MG63 (cell line): ENCODE measurements at regions not wholly inside any gene's neighbourhood (a gene's known extent, or its start where the extent isn't known, plus 50 kb on each side); places are given as distances from the start of the nearest gene placed in this dataset.

ENCODE experiments used
- DNase-seq: peaks from one replicate; pipeline ENCODE4 v3.0.0-alpha.2; 2020
- H3K27me3 ChIP-seq: fragments of 250-450 bp; sonication (Bioruptor Pico); 2 replicates; pipeline ENCODE4 v1.5.1; 2020; ENCODE audit warnings: mild to moderate bottlenecking, moderate library complexity
- H3K36me3 ChIP-seq: fragments of 250-450 bp; sonication (Bioruptor Pico); 2 replicates; pipeline ENCODE4 v1.5.1; 2020; ENCODE audit warnings: mild to moderate bottlenecking, moderate library complexity
- H3K4me3 ChIP-seq: fragments of 250-450 bp; sonication (Bioruptor Pico); 2 replicates; pipeline ENCODE4 v1.5.1; 2020; ENCODE audit warnings: mild to moderate bottlenecking, moderate library complexity
- H3K9me3 ChIP-seq: fragments of 250-450 bp; sonication (Bioruptor Pico); 2 replicates; pipeline ENCODE4 v1.5.1; 2020; ENCODE audit warnings: mild to moderate bottlenecking, moderate library complexity

DNA sequence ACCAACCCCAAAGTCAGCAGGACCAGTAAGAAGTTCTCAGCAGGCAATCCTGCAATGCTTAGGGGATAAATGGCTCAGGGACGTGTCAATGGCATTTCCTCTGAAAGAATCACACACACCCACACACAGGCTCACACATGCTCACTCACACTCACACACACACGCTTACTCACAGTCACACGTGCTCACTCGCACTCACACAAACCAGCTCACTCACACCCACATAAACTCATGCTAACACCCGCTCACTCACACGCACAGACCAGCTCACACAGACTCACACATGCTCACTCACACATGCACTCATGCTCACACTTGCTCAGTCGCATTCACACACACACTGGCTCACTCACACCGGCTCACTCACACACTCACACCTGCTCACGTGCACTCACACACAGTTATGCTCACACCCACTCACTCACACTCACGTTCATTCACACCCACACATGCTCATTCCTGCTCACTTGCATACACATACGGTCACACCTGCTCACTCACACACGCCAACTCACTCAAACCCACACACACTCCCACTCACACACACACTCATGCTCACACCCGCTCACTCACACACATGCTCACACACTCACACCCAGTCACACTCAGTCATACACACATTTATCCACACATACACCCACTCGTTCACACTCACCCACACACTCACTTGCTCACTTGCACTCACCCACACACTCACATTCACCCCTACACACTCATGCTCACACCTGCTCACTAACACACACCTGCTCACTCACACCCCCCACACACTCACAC, 436.8 kb downstream of the BCL11B start:
- no peaks in the 10 kb centered on the region for H3K9me3 ChIP-seq
- H3K27me3 ChIP-seq: no peaks in the 10 kb centered on the region
- no peak for DNase-seq
- no peak overlapping the region for H3K4me3 ChIP-seq
- no peaks in the 10 kb centered on the region for H3K36me3 ChIP-seq

DNA sequence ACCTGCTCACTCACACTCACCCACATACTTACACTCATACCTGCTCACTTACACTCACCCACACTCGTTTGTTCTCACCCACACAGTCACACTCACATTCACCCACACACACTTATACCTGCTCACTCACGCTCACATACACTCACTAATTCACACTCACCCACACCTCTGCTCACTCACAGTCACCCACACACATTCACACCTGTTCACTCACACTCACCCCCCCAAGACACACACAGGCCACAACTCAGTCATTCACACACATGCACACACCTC, 436.2 kb downstream of the BCL11B start:
- DNase-seq: no peak
- no peaks in the 10 kb centered on the region for H3K9me3 ChIP-seq
- no peak overlapping the region for H3K4me3 ChIP-seq
- no peaks in the 10 kb centered on the region for H3K36me3 ChIP-seq
- H3K27me3 ChIP-seq: no peaks in the 10 kb centered on the region

DNA sequence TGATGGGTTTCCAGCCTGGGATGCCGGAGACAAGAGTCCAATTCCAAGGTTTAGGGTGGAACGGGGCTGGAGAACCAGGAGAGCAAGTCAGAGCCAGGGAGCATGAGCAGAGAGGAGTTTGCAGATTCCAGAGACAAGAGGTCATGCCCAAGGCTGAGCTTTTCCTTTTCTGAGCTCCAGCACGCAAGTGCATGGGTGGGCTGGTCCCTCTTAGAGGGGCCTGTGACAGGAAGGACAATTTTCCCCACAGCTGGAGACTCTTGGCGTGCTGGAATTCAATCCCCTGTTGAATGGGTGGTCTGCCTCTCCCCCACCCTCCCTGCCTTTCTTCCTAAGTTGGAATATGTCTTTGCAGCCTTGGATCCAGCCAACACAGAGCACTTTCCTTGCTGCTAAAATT, 431.9 kb downstream of the BCL11B start:
- no peaks in the 10 kb centered on the region for H3K9me3 ChIP-seq
- DNase-seq: no peak
- H3K4me3 ChIP-seq: no peak overlapping the region
- no peaks in the 10 kb centered on the region for H3K27me3 ChIP-seq
- H3K36me3 ChIP-seq: no peaks in the 10 kb centered on the region

DNA sequence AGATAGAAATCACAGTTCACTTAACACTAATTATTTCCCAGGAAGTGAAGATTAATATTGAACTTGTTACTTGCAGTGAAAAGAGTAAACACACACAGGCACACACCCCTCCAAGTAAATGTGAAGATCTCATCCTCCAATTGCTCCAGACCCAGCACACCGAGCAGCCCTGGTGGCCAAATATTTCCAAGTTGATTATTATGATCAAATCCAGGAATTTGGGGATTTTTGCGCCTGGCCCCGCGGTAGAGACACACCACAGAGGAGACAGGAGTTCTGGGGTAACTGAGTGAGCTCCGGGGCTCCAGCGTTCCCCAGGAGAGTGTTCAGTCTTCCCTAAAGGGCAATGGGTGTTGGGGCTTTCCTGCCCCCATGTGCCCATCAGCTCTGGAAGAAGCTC, 431.5 kb downstream of the BCL11B start:
- no peak overlapping the region for H3K4me3 ChIP-seq
- no peak for DNase-seq

DNA sequence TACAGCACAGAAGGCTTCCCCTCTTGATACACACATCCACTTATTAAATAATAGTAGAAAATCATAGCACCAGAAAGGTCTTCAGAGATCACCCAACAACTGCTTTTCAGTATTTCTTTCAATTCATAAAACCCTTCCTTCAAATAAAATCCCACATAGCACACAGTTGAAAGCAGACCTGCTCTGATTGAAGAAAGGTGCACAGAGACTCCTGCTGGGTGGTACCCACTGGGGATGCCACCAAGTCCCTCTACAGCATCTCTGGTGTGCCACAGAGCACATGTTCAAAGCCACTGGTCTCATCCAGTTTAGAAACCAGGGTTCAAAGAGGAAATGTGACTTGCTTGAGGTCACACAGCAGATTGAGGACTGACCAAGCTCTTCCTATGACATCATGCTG, 427.5 kb downstream of the BCL11B start:
- no peak for DNase-seq
- H3K36me3 ChIP-seq: no peaks in the 10 kb centered on the region
- no peaks in the 10 kb centered on the region for H3K9me3 ChIP-seq
- no peaks in the 10 kb centered on the region for H3K27me3 ChIP-seq
- no peak overlapping the region for H3K4me3 ChIP-seq

More for the DNA sequence above, 431.5 kb downstream of the BCL11B start:
- no peaks in the 10 kb centered on the region for H3K9me3 ChIP-seq
- H3K36me3 ChIP-seq: no peaks in the 10 kb centered on the region
- no peaks in the 10 kb centered on the region for H3K27me3 ChIP-seq

DNA sequence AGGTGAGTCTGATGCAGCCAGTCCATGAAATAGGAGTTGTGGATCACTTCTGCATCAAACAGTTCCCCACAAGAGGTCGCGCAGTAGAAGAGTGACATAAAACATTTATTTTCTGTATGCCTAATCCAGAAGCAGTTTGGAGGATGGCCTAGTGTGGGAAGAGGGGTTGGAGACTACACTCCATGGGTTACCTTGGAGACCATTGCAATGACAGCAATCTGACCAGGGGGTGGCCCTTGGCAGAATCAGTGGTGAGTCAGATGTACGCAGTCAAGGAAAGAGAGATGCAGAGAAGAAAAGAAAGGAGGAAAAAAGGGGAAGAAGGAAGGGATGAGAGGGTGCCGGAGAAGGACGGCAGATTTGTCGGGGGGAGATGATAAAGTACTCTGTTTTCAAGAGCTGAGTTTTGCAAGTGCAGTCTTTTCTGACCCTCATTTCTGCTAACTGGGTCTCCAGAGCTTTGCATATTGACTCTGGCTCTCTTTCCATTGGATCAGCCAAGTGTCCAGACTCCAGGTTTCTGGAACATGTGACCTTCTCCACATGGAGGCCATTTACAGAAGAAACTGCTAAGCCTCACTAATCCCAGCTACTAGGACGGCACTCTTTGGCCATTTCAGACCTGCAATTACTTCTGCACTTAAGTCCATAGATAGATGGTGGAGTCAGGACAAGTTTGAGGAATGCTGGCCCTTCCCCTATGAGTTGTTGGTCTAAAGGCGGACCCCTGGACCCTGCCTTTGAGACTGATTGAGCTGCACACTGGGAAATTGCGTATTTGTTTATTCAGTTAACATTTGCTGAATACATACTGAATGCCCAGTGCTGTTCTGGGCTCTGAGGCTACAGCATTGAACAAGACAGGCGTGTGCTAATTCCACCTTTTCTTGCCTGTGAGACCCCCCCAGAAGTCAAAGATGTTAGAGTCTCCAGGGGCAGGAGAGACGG, 424.2 kb downstream of the BCL11B start:
- H3K4me3 ChIP-seq: no peak overlapping the region
- no peaks in the 10 kb centered on the region for H3K9me3 ChIP-seq
- H3K36me3 ChIP-seq: no peaks in the 10 kb centered on the region
- no peaks in the 10 kb centered on the region for H3K27me3 ChIP-seq
- no peak for DNase-seq

DNA sequence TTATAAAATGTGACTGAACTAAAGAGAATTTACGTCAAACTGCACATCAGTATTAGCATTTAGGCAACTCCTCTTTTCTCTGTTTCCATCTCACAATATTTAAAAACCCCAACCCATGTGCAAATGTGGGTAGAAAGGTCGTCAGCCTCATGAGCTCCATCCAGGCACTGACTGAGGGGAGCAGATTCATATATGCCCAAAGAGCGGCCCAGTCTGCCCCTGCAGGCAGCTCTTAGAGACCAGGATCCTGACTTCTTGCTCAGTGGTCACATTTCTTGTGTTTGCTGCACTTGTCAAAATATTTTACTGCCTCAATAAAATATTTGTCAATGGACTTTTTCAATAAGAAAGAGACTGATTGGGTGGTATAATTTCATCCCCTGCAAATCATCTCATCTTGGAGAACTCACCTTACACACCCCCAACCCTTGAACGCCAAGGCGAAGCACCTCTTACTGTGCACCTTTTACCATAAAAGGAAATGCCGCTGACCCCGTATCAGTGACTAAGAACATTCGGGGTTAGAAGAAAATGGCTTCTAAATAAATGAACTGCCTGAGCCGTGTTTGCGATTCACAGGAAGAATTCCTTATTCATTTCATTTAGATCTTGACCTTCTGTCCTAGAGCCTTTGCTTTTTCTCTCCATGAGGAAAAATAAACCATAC, 418.8 kb downstream of the BCL11B start:
- no peak overlapping the region for H3K4me3 ChIP-seq
- H3K27me3 ChIP-seq: no peaks in the 10 kb centered on the region
- no peak for DNase-seq
- H3K9me3 ChIP-seq: no peaks in the 10 kb centered on the region
- no peaks in the 10 kb centered on the region for H3K36me3 ChIP-seq

DNA sequence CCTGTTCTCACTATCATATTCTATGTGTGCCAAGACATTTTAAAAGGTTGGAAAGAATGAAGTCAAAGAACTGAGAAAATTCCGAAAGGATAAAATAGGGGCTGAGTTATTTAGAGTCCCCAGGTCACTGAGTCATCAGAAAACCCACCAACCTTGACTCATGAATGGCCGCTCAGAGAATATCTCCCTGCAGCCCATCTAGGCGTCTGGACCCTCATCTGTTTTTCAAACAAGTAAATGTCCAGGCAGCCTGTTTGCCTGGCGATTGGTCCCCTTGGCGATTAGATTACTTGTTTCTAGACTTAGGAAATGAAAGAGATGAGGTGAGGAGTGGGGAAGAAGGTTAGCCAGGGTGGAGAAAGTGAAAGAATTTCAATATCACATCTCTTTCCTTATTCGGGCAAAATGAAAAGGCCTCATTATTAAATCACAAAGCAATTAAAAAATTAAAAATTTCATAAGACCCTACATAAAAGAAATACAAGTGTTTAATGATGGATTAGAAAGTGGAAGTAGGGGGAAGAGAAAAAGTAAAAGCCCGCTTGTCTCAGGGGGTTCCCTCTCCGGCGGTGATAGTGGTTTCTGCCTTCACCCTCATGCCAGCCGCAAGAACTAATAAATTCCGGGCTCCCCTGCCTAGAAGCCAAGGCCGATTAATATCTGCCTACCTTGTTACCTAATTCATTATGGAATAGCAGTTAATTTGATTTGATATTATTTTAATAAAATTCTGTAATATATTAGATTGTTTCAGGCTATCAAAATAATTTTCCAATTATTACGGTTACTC, 415.9 kb downstream of the BCL11B start:
- Histone ChIP-seq H3K36me3 (no peaks in the 10 kb centered on the region), H3K4me3 (no peak overlapping the region), H3K9me3 (no peaks in the 10 kb centered on the region), H3K27me3 (no peaks in the 10 kb centered on the region)
- no peak for DNase-seq

DNA sequence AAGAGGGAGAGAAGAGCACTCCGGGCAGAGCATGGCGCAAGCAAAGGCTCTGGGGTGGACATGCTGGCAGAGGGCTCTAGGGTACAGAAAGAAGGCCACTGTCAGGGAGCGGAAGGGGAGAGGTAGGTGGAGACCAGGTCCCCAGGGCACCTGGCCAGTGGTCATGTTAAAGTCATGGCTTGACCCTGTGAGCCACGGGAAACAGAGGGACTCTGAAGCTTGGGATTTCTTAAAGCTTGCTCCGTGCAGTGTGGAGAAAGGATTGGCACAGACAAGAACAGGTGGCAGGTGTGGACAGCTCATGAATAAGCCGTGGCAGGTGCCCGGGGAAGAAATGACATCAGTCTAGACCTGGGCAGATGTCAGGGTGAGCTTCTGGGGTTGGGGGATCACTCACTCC, 413.8 kb downstream of the BCL11B start:
- Histone ChIP-seq H3K9me3 (no peaks in the 10 kb centered on the region), H3K4me3 (no peak overlapping the region), H3K36me3 (no peaks in the 10 kb centered on the region), H3K27me3 (no peaks in the 10 kb centered on the region)
- no peak for DNase-seq

DNA sequence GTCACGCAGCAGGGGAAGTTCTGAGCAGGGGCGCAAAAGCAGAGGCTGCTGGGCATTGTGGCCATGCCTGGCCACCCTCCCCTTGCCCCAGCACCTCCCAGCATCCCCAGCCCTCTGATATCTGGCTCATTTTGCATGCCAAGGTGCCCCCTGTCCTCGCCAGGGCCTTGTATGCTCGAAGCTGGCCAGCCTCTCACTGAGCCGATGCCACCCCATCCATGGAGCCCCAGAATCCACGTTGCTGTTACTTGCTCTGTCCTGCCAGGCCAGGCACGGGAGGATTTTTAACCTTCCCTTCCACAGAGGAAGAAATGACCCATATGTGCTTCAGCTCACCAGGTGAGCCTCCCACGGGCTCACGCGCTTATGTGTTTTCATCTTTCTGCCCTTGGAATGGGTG, 413.4 kb downstream of the BCL11B start:
- H3K27me3 ChIP-seq: no peaks in the 10 kb centered on the region
- H3K36me3 ChIP-seq: no peaks in the 10 kb centered on the region
- DNase-seq: no peak
- no peaks in the 10 kb centered on the region for H3K9me3 ChIP-seq
- no peak overlapping the region for H3K4me3 ChIP-seq

DNA sequence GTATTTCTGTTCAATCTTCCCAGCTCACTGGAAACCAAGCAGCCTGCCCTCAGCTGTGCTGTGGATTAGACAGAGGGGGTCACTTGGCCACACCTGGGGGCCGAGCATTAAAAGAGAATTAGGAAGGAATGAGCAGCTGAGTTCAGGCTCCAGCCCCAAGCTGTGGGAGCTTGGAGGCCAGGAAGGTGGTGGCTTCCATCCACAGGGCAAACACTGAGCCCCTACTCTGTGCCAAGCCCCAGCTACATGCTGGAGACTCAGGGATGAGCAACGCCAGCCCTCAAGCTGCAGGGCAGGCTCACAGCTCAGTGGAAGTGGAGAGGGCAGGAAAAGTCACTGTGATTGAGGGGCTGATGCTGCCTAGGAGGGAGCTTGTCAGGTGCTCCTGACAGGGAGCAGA, 412.7 kb downstream of the BCL11B start:
- H3K4me3 ChIP-seq: no peak overlapping the region
- H3K9me3 ChIP-seq: no peaks in the 10 kb centered on the region
- H3K27me3 ChIP-seq: no peaks in the 10 kb centered on the region
- no peak for DNase-seq
- H3K36me3 ChIP-seq: no peaks in the 10 kb centered on the region

DNA sequence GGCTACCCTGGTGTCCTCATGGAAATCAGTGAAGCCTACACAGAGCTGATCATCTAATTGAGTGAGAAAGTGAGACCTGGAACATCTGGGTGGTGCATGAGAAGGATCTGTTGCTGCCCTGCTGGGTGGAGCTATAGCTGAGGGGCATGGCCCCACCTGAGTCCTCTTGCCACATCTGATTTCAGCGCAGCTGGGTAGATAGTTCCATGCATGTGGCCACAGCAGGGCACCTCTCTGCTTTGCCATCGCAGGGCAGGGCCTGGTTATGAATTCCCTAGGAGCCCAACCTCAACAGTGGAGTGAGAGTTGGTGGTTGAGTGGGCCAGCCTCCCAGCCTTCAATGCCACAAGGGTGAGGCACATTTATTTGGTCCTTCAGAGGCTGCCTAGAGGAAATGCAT, 407.8 kb downstream of the BCL11B start:
- H3K4me3 ChIP-seq: no peak overlapping the region
- no peaks in the 10 kb centered on the region for H3K36me3 ChIP-seq
- no peaks in the 10 kb centered on the region for H3K27me3 ChIP-seq
- no peak for DNase-seq
- no peaks in the 10 kb centered on the region for H3K9me3 ChIP-seq

DNA sequence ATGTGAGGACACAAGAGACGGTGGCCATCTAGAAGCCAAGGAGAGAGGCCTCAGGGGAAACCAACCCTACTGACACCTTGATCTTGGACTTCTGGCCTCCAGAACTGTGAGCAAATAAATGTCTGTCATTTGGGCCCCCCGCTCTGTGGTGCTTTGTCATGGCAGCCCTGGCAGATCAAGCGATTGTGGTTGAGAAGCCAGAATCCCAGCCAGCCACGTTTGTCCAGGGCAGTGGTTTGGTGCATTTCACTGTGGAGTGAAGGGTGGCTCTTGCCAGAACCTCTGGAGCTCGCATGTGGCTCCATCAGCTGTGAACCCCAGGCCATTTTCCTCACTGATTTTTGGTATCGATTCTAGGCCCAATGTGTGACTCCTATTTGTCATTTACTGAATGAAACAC, 404.9 kb downstream of the BCL11B start:
- DNase-seq: no peak
- Histone ChIP-seq H3K27me3 (no peaks in the 10 kb centered on the region), H3K9me3 (no peaks in the 10 kb centered on the region)

DNA sequence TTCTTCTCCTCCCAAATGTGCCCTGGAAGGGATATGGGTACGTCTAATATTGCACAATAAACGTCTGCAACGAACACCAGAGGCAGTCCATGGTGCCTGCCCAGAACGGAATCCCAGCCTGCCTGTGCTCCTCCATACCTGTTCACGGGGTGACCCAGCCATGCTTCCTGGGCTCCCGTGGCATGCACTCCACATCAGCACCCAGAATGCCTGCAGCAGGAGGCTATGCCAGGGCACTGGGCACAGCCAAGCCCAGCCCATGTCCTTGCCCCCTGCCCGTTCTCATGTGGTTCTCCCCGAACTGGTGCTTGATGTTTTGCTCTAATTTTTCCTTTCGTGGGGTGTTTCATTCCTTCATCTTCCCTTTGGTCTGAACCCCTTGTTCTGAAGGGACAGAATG, 404.3 kb downstream of the BCL11B start:
- no peaks in the 10 kb centered on the region for H3K9me3 ChIP-seq
- no peaks in the 10 kb centered on the region for H3K27me3 ChIP-seq
- no peaks in the 10 kb centered on the region for H3K36me3 ChIP-seq
- no peak for DNase-seq
- no peak overlapping the region for H3K4me3 ChIP-seq

More for the DNA sequence above, 404.9 kb downstream of the BCL11B start:
- Histone ChIP-seq H3K36me3 (no peaks in the 10 kb centered on the region), H3K4me3 (no peak overlapping the region)

DNA sequence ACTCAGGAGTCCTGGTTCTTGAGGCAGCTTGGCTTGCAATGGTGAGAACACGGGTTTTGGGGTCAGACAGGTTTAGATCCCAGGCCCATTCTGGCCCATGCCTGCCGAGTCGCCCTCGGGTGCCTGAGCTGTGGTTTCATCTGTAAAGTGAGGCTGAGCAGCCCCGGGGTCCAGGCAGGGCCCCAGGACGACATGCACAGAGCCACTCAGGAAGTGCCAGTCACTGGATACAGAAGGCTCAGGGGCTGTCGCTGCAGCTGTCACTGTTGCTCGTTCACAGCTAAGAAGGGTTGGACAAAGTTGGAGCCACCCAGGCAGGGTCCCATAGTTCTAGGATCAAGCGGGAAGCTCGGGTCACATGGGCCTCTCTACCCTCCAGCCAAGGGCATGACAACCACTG, 403.1 kb downstream of the BCL11B start:
- Histone ChIP-seq H3K9me3 (no peaks in the 10 kb centered on the region), H3K36me3 (no peaks in the 10 kb centered on the region), H3K4me3 (no peak overlapping the region), H3K27me3 (no peaks in the 10 kb centered on the region)
- DNase-seq: no peak

DNA sequence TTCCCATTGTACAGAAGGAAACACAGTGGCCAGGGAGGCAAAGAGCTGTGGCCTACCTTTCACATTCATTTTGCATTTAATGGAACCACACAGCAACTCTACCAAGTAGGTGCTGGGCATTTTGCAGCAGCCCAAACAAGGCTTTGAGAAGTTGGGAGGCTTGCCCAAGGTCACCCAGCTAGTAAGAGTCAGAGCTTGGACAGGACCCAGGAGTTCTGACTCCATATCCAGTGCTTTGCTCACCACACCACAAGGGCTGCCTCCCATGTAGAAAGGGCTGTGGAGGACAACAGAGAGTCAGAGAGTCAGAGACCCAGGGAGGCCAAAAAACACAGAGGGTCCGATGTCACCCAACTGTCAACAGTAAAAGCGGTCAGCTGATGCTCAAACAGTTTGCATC, 400.2 kb downstream of the BCL11B start:
- no peak overlapping the region for H3K4me3 ChIP-seq
- no peaks in the 10 kb centered on the region for H3K27me3 ChIP-seq
- H3K36me3 ChIP-seq: no peaks in the 10 kb centered on the region
- DNase-seq: peak; percentile 74
- no peaks in the 10 kb centered on the region for H3K9me3 ChIP-seq

DNA sequence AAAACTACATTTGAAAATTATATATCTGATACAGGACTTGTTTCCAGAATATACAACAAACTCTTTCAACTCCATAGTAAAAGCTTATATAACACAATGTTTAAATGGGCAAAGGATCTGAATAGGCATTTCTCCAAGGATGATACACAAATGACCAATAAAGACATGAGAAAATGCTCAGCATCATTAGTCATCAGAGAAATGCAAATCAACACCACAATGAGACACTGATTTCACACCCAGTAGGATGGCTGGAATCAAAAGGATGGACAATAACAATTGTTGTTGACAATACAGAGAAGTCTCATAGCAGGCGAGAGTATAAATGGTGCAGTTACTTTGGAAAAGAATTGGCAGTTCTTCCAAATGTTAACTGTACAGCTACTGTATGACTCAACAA, 394.9 kb downstream of the BCL11B start:
- no peak for DNase-seq
- H3K4me3 ChIP-seq: no peak overlapping the region
- H3K27me3 ChIP-seq: no peaks in the 10 kb centered on the region
- H3K9me3 ChIP-seq: no peaks in the 10 kb centered on the region
- no peaks in the 10 kb centered on the region for H3K36me3 ChIP-seq
